ENCODE measurements at regions not wholly inside any gene's neighbourhood (a gene's known extent, or its start where the extent isn't known, plus 50 kb on each side); places are given as distances from the start of the nearest gene placed in this dataset.

- ATAC-seq (no peak), DNase-seq (no peak)
- intact Hi-C loops (cut with DNase I), result no loop called here
These were observed 302.7 kb downstream of the ZEB1 start for GRCh38 chr10:31621733-31622132.

GRCh38 chr10:31620226-31621151, 301.5 kb downstream of the ZEB1 start:
- intact Hi-C loops (cut with DNase I), result no loop called here

GRCh38 chr10:31619531-31620061, 300.6 kb downstream of the ZEB1 start:
- intact Hi-C loops (cut with DNase I), result loop anchor here in 1 of 2 donors (10.0 kb wide), 1 partner anchor 75 kb away; no protein-coding TSS in a partner anchor
- ATAC-seq, result peak in 1 of 2 donors; percentile 56
- no peak for DNase-seq

More at GRCh38 chr10:31620226-31621151, 301.5 kb downstream of the ZEB1 start:
- peak; percentile 76 for DNase-seq
- ATAC-seq, result peak; percentile 42 to 62

- peak; percentile 64 to 69 for ATAC-seq
- peak; percentile 43 for DNase-seq
- intact Hi-C loops (cut with DNase I), result loop anchor here in 1 of 2 donors (10.0 kb wide), 1 partner anchor 76 kb away; no protein-coding TSS in a partner anchor
These were observed 299.7 kb downstream of the ZEB1 start for GRCh38 chr10:31618541-31619291.

GRCh38 chr10:31617757-31618156, 298.7 kb downstream of the ZEB1 start:
- ATAC-seq (no peak), DNase-seq (no peak)
- intact Hi-C loops (cut with DNase I), result loop anchor here in 1 of 2 donors (10.0 kb wide), 1 partner anchor 77 kb away; no protein-coding TSS in a partner anchor

GRCh38 chr10:31617133-31617532, 298.1 kb downstream of the ZEB1 start:
- DNase-seq (no peak), ATAC-seq (no peak)
- intact Hi-C loops (cut with DNase I), result loop anchor here in 1 of 2 donors (10.0 kb wide), 1 partner anchor 78 kb away; no protein-coding TSS in a partner anchor

- ATAC-seq (no peak), DNase-seq (no peak)
- intact Hi-C loops (cut with DNase I), result loop anchor here in 1 of 2 donors (10.0 kb wide), 1 partner anchor 80 kb away; no protein-coding TSS in a partner anchor
These were observed 296.1 kb downstream of the ZEB1 start for GRCh38 chr10:31615129-31615528.

GRCh38 chr10:31614611-31615010, 295.6 kb downstream of the ZEB1 start:
- DNase-seq (no peak), ATAC-seq (no peak)
- intact Hi-C loops (cut with DNase I), result loop anchor here in 1 of 2 donors (10.0 kb wide), 1 partner anchor 80 kb away; no protein-coding TSS in a partner anchor

GRCh38 chr10:31612082-31612481, 293.1 kb downstream of the ZEB1 start:
- ATAC-seq, result no peak
- intact Hi-C loops (cut with DNase I), result loop anchor here in 1 of 2 donors (10.0 kb wide), 1 partner anchor 83 kb away; no protein-coding TSS in a partner anchor
- no peak for DNase-seq

GRCh38 chr10:31611161-31611560, 292.1 kb downstream of the ZEB1 start:
- intact Hi-C loops (cut with DNase I), result loop anchor here in 1 of 2 donors (10.0 kb wide), 1 partner anchor 84 kb away; no protein-coding TSS in a partner anchor
- DNase-seq, result no peak
- no peak for ATAC-seq

- DNase-seq, result no peak
- ATAC-seq, result no peak
- intact Hi-C loops (cut with DNase I), result loop anchor here in 1 of 2 donors (10.0 kb wide), 1 partner anchor 157 kb away; no protein-coding TSS in a partner anchor
These were observed 288.5 kb downstream of the ZEB1 start for GRCh38 chr10:31607481-31607880.

- no peak for ATAC-seq
- DNase-seq, result no peak
- intact Hi-C loops (cut with DNase I), result loop anchor here in 1 of 2 donors (10.0 kb wide), 1 partner anchor 158 kb away; no protein-coding TSS in a partner anchor
These were observed 287.8 kb downstream of the ZEB1 start for GRCh38 chr10:31606841-31607240.

- ATAC-seq (no peak), DNase-seq (no peak)
- intact Hi-C loops (cut with DNase I), result loop anchor here in 1 of 2 donors (10.0 kb wide), 1 partner anchor 159 kb away; no protein-coding TSS in a partner anchor
These were observed 287.0 kb downstream of the ZEB1 start for GRCh38 chr10:31605861-31606525.

- ATAC-seq (no peak), DNase-seq (no peak)
- intact Hi-C loops (cut with DNase I), result loop anchor here in 1 of 2 donors (10.0 kb wide), 1 partner anchor 159 kb away; no protein-coding TSS in a partner anchor
These were observed 286.4 kb downstream of the ZEB1 start for GRCh38 chr10:31605426-31605825.

- intact Hi-C loops (cut with DNase I), result loop anchor here in 1 of 2 donors (10.0 kb wide), 1 partner anchor 160 kb away; no protein-coding TSS in a partner anchor
- ATAC-seq, result no peak
- no peak for DNase-seq
These were observed 285.7 kb downstream of the ZEB1 start for GRCh38 chr10:31604646-31605170.

GRCh38 chr10:31604096-31604495, 285.1 kb downstream of the ZEB1 start:
- no peak for DNase-seq
- intact Hi-C loops (cut with DNase I), result loop anchor here in 1 of 2 donors (10.0 kb wide), 1 partner anchor 161 kb away; no protein-coding TSS in a partner anchor
- ATAC-seq, result peak in 1 of 2 donors; percentile 3

- ATAC-seq, result peak; percentile 95 to 97
- intact Hi-C loops (cut with DNase I), result loop anchor here in 1 of 2 donors (10.0 kb wide), 1 partner anchor 161 kb away; no protein-coding TSS in a partner anchor
- DNase-seq, result peak; percentile 97
These were observed 284.4 kb downstream of the ZEB1 start for GRCh38 chr10:31603235-31604087.
